ENCODE measurements at regions not wholly inside any gene's neighbourhood (a gene's known extent, or its start where the extent isn't known, plus 50 kb on each side); places are given as distances from the start of the nearest gene placed in this dataset.

GRCh38 chr3:106288781-106289180, 420.0 kb upstream of the CBLB start:
- H3K9me3 Mint-ChIP-seq, result no peaks in the 10 kb centered on the region

GRCh38 chr3:106290304-106290997, 421.6 kb upstream of the CBLB start:
- TF ChIP-seq CTCF (IDR thresholded peaks at IDR 0.05), result no peak
- Mint-ChIP-seq H3K27ac (no peak overlapping the region), H3K27me3 (ENCODE audit: low read depth, poor library complexity) (no peaks in the 10 kb centered on the region), H3K36me3 (ENCODE audit: low read depth) (no peaks in the 10 kb centered on the region), H3K4me1 (no peaks in the 10 kb centered on the region), H3K9me3 (no peaks in the 10 kb centered on the region), H3K4me3 (no peak overlapping the region)
- no peak for DNase-seq

More at GRCh38 chr3:106288781-106289180, 420.0 kb upstream of the CBLB start:
- no peaks in the 10 kb centered on the region for H3K36me3 Mint-ChIP-seq (ENCODE audit: low read depth)
- DNase-seq, result no peak
- TF ChIP-seq CTCF (IDR thresholded peaks at IDR 0.05), result no peak
- no peak overlapping the region for H3K4me3 Mint-ChIP-seq
- H3K4me1 Mint-ChIP-seq, result no peaks in the 10 kb centered on the region
- H3K27me3 Mint-ChIP-seq (ENCODE audit: low read depth, poor library complexity), result no peaks in the 10 kb centered on the region
- H3K27ac Mint-ChIP-seq, result no peak overlapping the region

- no peaks in the 10 kb centered on the region for H3K36me3 Mint-ChIP-seq (ENCODE audit: low read depth)
- DNase-seq, result no peak
- no peaks in the 10 kb centered on the region for H3K27me3 Mint-ChIP-seq (ENCODE audit: low read depth, poor library complexity)
- TF ChIP-seq CTCF (IDR thresholded peaks at IDR 0.05), result no peak
- H3K4me3 Mint-ChIP-seq, result no peak overlapping the region
- H3K27ac Mint-ChIP-seq, result no peak overlapping the region
- no peaks in the 10 kb centered on the region for H3K4me1 Mint-ChIP-seq
- H3K9me3 Mint-ChIP-seq, result no peaks in the 10 kb centered on the region
These were observed 424.3 kb upstream of the CBLB start for GRCh38 chr3:106293161-106293560.

GRCh38 chr3:106294121-106294520, 425.3 kb upstream of the CBLB start:
- H3K27ac Mint-ChIP-seq, result no peak overlapping the region

GRCh38 chr3:106296062-106296461, 427.2 kb upstream of the CBLB start:
- Mint-ChIP-seq H3K27me3 (ENCODE audit: low read depth, poor library complexity) (no peaks in the 10 kb centered on the region), H3K9me3 (no peaks in the 10 kb centered on the region), H3K4me1 (no peaks in the 10 kb centered on the region), H3K36me3 (ENCODE audit: low read depth) (no peaks in the 10 kb centered on the region), H3K4me3 (no peak overlapping the region), H3K27ac (no peak overlapping the region)
- TF ChIP-seq CTCF (IDR thresholded peaks at IDR 0.05), result no peak
- DNase-seq, result no peak

More at GRCh38 chr3:106294121-106294520, 425.3 kb upstream of the CBLB start:
- H3K4me3 Mint-ChIP-seq, result no peak overlapping the region
- no peaks in the 10 kb centered on the region for H3K9me3 Mint-ChIP-seq
- no peak for TF ChIP-seq CTCF (IDR thresholded peaks at IDR 0.05)
- H3K36me3 Mint-ChIP-seq (ENCODE audit: low read depth), result no peaks in the 10 kb centered on the region
- no peak for DNase-seq
- no peaks in the 10 kb centered on the region for H3K4me1 Mint-ChIP-seq
- H3K27me3 Mint-ChIP-seq (ENCODE audit: low read depth, poor library complexity), result no peaks in the 10 kb centered on the region
